ENCODE measurements at regions not wholly inside any gene's neighbourhood (a gene's known extent, or its start where the extent isn't known, plus 50 kb on each side); places are given as distances from the start of the nearest gene placed in this dataset.
"Not testable (repeated sequence)": the region's sequence is repeated elsewhere in the genome, so short reads cannot be mapped to it uniquely, and the experiment has no call there.

GRCh38 chr2:142572346-142573132 is 304.9 kb upstream of the KYNU start:
- DNase-seq (ENCODE audit: low spot score), result no peak

- no peak for DNase-seq (ENCODE audit: low spot score)
These were observed 305.5 kb upstream of the KYNU start for GRCh38 chr2:142571934-142572333.

- DNase-seq (ENCODE audit: low spot score), result no peak
These were observed 314.6 kb upstream of the KYNU start for GRCh38 chr2:142562900-142563299.

- DNase-seq (ENCODE audit: low spot score), result no peak
These were observed 315.8 kb upstream of the KYNU start for GRCh38 chr2:142561656-142562055.

- no peak for DNase-seq (ENCODE audit: low spot score)
These were observed 320.1 kb upstream of the KYNU start for GRCh38 chr2:142557391-142557790.

GRCh38 chr2:142545999-142546398 is 331.5 kb upstream of the KYNU start:
- DNase-seq (ENCODE audit: low spot score), result not testable (repeated sequence)

- DNase-seq (ENCODE audit: low spot score), result no peak
These were observed 332.4 kb upstream of the KYNU start for GRCh38 chr2:142545036-142545435.

GRCh38 chr2:142544173-142544572 is 333.3 kb upstream of the KYNU start:
- no peak for DNase-seq (ENCODE audit: low spot score)

GRCh38 chr2:142542431-142542910 is 335.0 kb upstream of the KYNU start:
- no peak for DNase-seq (ENCODE audit: low spot score)

- DNase-seq (ENCODE audit: low spot score), result no peak
These were observed 340.5 kb upstream of the KYNU start for GRCh38 chr2:142536966-142537365.

GRCh38 chr2:142536492-142536891 is 341.0 kb upstream of the KYNU start:
- DNase-seq (ENCODE audit: low spot score), result no peak

GRCh38 chr2:142535311-142535710 is 342.2 kb upstream of the KYNU start:
- DNase-seq (ENCODE audit: low spot score), result no peak

GRCh38 chr2:142533177-142533576 is 344.3 kb upstream of the KYNU start:
- no peak for DNase-seq (ENCODE audit: low spot score)

GRCh38 chr2:142531377-142531776 is 346.1 kb upstream of the KYNU start:
- DNase-seq (ENCODE audit: low spot score), result no peak

- no peak for DNase-seq (ENCODE audit: low spot score)
These were observed 351.7 kb upstream of the KYNU start for GRCh38 chr2:142525720-142526119.

GRCh38 chr2:142521492-142521891 is 356.0 kb upstream of the KYNU start:
- no peak for DNase-seq (ENCODE audit: low spot score)

GRCh38 chr2:142515493-142515892 is 362.0 kb upstream of the KYNU start:
- DNase-seq (ENCODE audit: low spot score), result no peak

GRCh38 chr2:142509401-142509800 is 368.1 kb upstream of the KYNU start:
- no peak for DNase-seq (ENCODE audit: low spot score)

GRCh38 chr2:142504754-142505153 is 372.7 kb upstream of the KYNU start:
- DNase-seq (ENCODE audit: low spot score), result no peak

GRCh38 chr2:142502402-142502801 is 371.6 kb upstream of the LRP1B start:
- no peak for DNase-seq (ENCODE audit: low spot score)

- no peak for DNase-seq (ENCODE audit: low spot score)
These were observed 364.3 kb upstream of the LRP1B start for GRCh38 chr2:142495141-142495540.

- not testable (repeated sequence) for DNase-seq (ENCODE audit: low spot score)
These were observed 358.8 kb upstream of the LRP1B start for GRCh38 chr2:142489631-142490030.

GRCh38 chr2:142484111-142484510 is 353.3 kb upstream of the LRP1B start:
- DNase-seq (ENCODE audit: low spot score), result no peak

GRCh38 chr2:142483653-142484052 is 352.8 kb upstream of the LRP1B start:
- no peak for DNase-seq (ENCODE audit: low spot score)

Data from HuH-7.5 (cell line).